A549 (cell line): ENCODE measurements at regions not wholly inside any gene's neighbourhood (a gene's known extent, or its start where the extent isn't known, plus 50 kb on each side); places are given as distances from the start of the nearest gene placed in this dataset.

Source experiments
- ATAC-seq, 2 experiments: fragments of 200-7000 bp in 1 of 2; fragments of >200 bp in 1 of 2; cut with Nextera tagmentation in 1 of 2; cut with Tn5 transposase in 1 of 2; 3 replicates each; pipeline versions ENCODE4 v1.8.0 to v1.9.1; 2018 to 2020; ENCODE audit warnings: mild to moderate bottlenecking in 1 of 2, moderate library complexity in 1 of 2
- CTCF ChIA-PET: fragments of 300-600 bp; sonication (Branson Sonifier 250); formaldehyde crosslinking; extraction: SDS; loops from one replicate; lab custom pipeline; 2021; ENCODE audit warnings: antibody characterized with exemption, inconsistent platforms; lab: Yijun Ruan, JAX
- POLR2A ChIA-PET: fragments of 350-600 bp; formaldehyde crosslinking; extraction: SDS; loops from one replicate; lab custom pipeline; 2021; ENCODE audit warnings: antibody characterized with exemption, inconsistent platforms; lab: Yijun Ruan, JAX
- DNase-seq, 2 experiments: peaks; one replicate each; pipeline versions ENCODE4 v3.0.0 to v3.0.0-alpha.2; 2011 to 2016; ENCODE audit warnings: low read depth in 1 of 2, low spot score in 1 of 2
- FAIRE-seq: peaks from 2 replicates; lab custom pipeline; 2011; peaks lifted over from hg19 to GRCh38; lab: Jason Lieb, UNC
- H3K27ac ChIP-seq, 2 experiments: fragments of >200 bp; sonication (Bioruptor Twin); formaldehyde crosslinking; 3 replicates each; pipeline ENCODE4 v1.5.1; 2016 to 2017
- H3K4me1 ChIP-seq: fragments of >200 bp; sonication (Bioruptor Twin); formaldehyde crosslinking; 3 replicates; pipeline ENCODE4 v1.6.1; 2016
- H3K4me2 ChIP-seq: fragments of >200 bp; sonication (Bioruptor Twin); formaldehyde crosslinking; 3 replicates; pipeline ENCODE4 v1.6.1; 2016
- H3K4me3 ChIP-seq: fragments of >200 bp; sonication (Bioruptor Twin); formaldehyde crosslinking; 3 replicates; pipeline ENCODE4 v1.5.1; 2016
- H3K9me3 ChIP-seq: fragments of >200 bp; sonication (Bioruptor Twin); formaldehyde crosslinking; 3 replicates; pipeline ENCODE4 v1.6.1; 2016
- BHLHE40 ChIP-seq: IDR thresholded peaks from 2 replicates; pipeline ENCODE4 v1.6.1; 2012; ENCODE audit warnings: low read depth, low read length, inconsistent platforms
- CHD4 ChIP-seq: fragments of 200-600 bp; sonication (generic); IDR thresholded peaks from 2 replicates; pipeline ENCODE4 v1.6.1; 2016; ENCODE audit warnings: antibody characterized with exemption, mild to moderate bottlenecking, borderline replicate concordance
- EHMT2 ChIP-seq: fragments of 200-600 bp; sonication (generic); IDR thresholded peaks from 2 replicates; pipeline ENCODE4 v1.6.1; 2016; ENCODE audit warnings: antibody characterized with exemption, low read depth, mild to moderate bottlenecking, moderate library complexity
- EP300 ChIP-seq, 2 experiments: fragments of >200 bp; sonication (Bioruptor Twin); formaldehyde crosslinking; IDR thresholded peaks; 2 replicates in 1 of 2; 3 replicates in 1 of 2; pipeline ENCODE4 v1.6.1; 2016 to 2017
- FOSL2 ChIP-seq, 2 experiments: fragments of 450-650 bp in 1 of 2; fragments of >200 bp in 1 of 2; sonication (Bioruptor Twin) in 1 of 2; formaldehyde crosslinking; IDR thresholded peaks; 2 replicates each; pipeline versions ENCODE4 v1.5.0 to v1.6.1; 2016 to 2020; ENCODE audit warnings: mild to moderate bottlenecking in 1 of 2, moderate library complexity in 1 of 2
- GATA3 ChIP-seq: IDR thresholded peaks from 2 replicates; pipeline ENCODE4 v1.6.1; 2012; ENCODE audit warnings: borderline replicate concordance
- HOXA7 ChIP-seq: fragments of 250-450 bp; sonication (Bioruptor Pico); IDR thresholded peaks from 2 replicates; pipeline ENCODE4 v1.5.0; 2020; ENCODE audit warnings: mild to moderate bottlenecking, moderate library complexity
- HOXB13 ChIP-seq: fragments of 250-450 bp; sonication (Bioruptor Pico); IDR thresholded peaks from 2 replicates; pipeline ENCODE4 v1.5.0; 2020; ENCODE audit warnings: low read depth, mild to moderate bottlenecking, moderate library complexity
- JUN ChIP-seq, 2 experiments: fragments of >200 bp; sonication (Bioruptor Twin); formaldehyde crosslinking; IDR thresholded peaks; 2 replicates in 1 of 2; 3 replicates in 1 of 2; pipeline ENCODE4 v1.6.1; 2016 to 2017
- JUNB ChIP-seq: fragments of >200 bp; sonication (Bioruptor Twin); formaldehyde crosslinking; IDR thresholded peaks from 2 replicates; pipeline ENCODE4 v1.6.1; 2016
- KDM1A ChIP-seq: fragments of 200-600 bp; sonication (generic); IDR thresholded peaks from 2 replicates; pipeline ENCODE4 v1.6.1; 2016; ENCODE audit warnings: low read depth, mild to moderate bottlenecking
- MAFK ChIP-seq: fragments of 450-650 bp; IDR thresholded peaks from 2 replicates; pipeline ENCODE4 v1.6.1; 2014; ENCODE audit not compliant: partially characterized antibody
- MYC ChIP-seq: IDR thresholded peaks from 2 replicates; pipeline ENCODE4 v1.6.1; 2012; ENCODE audit warnings: mild to moderate bottlenecking, inconsistent platforms, low read length, improper control_type of control experiment, borderline replicate concordance
- NPAS2 ChIP-seq: fragments of 250-450 bp; sonication (Bioruptor Pico); IDR thresholded peaks from 2 replicates; pipeline ENCODE4 v1.8.0; 2022; ENCODE audit warnings: mild to moderate bottlenecking, moderate library complexity, borderline replicate concordance
- NR3C1 ChIP-seq: fragments of >200 bp; sonication (Bioruptor Twin); formaldehyde crosslinking; IDR thresholded peaks from 3 replicates; pipeline ENCODE4 v1.6.1; 2017
- POLR2A ChIP-seq: IDR thresholded peaks from 2 replicates; pipeline ENCODE4 v1.6.1; 2012; ENCODE audit warnings: mild to moderate bottlenecking, low read length
- POLR2AphosphoS2 ChIP-seq: conservative IDR thresholded peaks from 2 replicates; pipeline ENCODE4 v1.6.1; 2012; ENCODE audit warnings: low read length, improper control_type of control experiment, inconsistent platforms
- RARB ChIP-seq: fragments of 250-450 bp; sonication (Bioruptor Pico); IDR thresholded peaks from 2 replicates; pipeline ENCODE4 v1.8.0; 2021; ENCODE audit warnings: mild to moderate bottlenecking, moderate library complexity
- SREBF2 ChIP-seq: fragments of 450-650 bp; IDR thresholded peaks from 2 replicates; pipeline ENCODE4 v1.6.1; 2014; ENCODE audit warnings: mild to moderate bottlenecking, moderate library complexity
- TFCP2L1 ChIP-seq: fragments of 250-450 bp; sonication (Bioruptor Pico); IDR thresholded peaks from 2 replicates; pipeline ENCODE4 v1.5.0; 2021; ENCODE audit warnings: mild to moderate bottlenecking
- ZC3H11A ChIP-seq: fragments of 450-650 bp; IDR thresholded peaks from 2 replicates; pipeline ENCODE4 v1.6.1; 2014; ENCODE audit warnings: antibody characterized with exemption, mild to moderate bottlenecking
- WGBS: methylation state at CpG from one replicate; pipeline ENCODE4 v1.1.6; 2017; ENCODE audit errors: missing lambda C conversion rate; 5-methylcytosine and 5-hydroxymethylcytosine counted together
- TF ChIP-seq, protein P1 (sequence below): fragments of 250-450 bp; sonication (Bioruptor Pico); IDR thresholded peaks from 2 replicates; pipeline ENCODE4 v1.5.0; 2021; ENCODE audit warnings: mild to moderate bottlenecking, moderate library complexity, borderline replicate concordance
- TF ChIP-seq, protein P2 (sequence below): fragments of 150-350 bp; IDR thresholded peaks from 2 replicates; pipeline ENCODE4 v1.6.1; 2014; ENCODE audit warnings: low read depth, mild to moderate bottlenecking, low read length
- TF ChIP-seq, protein P3 (sequence below): fragments of 200-600 bp; sonication (generic); IDR thresholded peaks from 2 replicates; pipeline ENCODE4 v1.6.1; 2016; ENCODE audit warnings: antibody characterized with exemption, mild to moderate bottlenecking, moderate library complexity
- TF ChIP-seq, protein P4 (sequence below): IDR thresholded peaks from 2 replicates; pipeline ENCODE4 v1.6.1; 2012
- TF ChIP-seq, protein P5 (sequence below): fragments of 450-650 bp; IDR thresholded peaks from 2 replicates; pipeline ENCODE4 v1.6.1; 2014; ENCODE audit warnings: antibody characterized with exemption
- TF ChIP-seq, protein P6 (sequence below): fragments of 250-450 bp; sonication (Bioruptor Pico); IDR thresholded peaks from 2 replicates; pipeline ENCODE4 v1.5.0; 2020; ENCODE audit warnings: low read depth, mild to moderate bottlenecking, moderate library complexity

DNA sequence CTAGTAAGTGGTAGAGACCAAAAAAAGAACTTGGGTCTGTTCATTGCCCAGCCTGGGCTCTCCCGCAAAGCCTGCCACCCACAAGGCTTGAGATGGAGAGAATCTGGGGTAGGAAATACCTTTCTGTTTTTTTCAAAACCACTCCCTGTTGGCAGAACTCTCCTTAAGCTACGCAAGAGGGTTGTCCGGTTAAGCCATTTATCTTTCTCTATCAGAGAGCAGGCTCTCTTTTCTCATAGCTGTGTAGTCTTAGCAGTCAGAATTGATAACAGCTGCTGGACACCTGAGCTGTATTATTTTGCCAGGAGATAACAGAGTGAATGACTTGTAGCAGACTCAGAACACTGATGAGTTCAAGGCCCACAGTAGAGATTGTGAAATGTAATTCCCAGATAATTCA lies 1088.1 kb downstream of the TSN start (continued):
- TF ChIP-seq NPAS2 (CRISPR knock-in tag), result no peak
- TF ChIP-seq, all 56 proteins: peak for 0

DNA sequence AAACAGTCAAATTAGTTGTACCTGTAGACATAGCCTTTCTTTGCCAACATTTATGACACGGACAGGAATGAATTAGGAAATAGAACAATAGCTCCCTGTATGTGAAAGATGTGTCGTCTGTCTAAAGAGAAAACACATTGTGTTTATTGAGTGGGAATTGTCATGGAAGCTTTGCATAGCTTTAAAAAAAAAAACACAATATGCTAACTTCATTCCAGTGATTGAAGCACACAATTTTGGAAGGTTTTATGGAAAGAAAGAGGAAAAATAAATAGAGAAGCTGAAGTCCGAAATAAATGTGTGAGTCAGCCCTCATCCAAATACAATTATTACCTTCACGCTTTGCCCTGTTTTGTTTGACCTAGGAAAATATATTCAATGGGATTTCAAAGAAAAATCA lies 1095.7 kb downstream of the TSN start:
- no peak overlapping the region for H3K4me2 ChIP-seq
- DNase-seq (no peak), ATAC-seq (no peak), FAIRE-seq (no peak)
- TF ChIP-seq CHD4 (no peak), MAFK (no peak), EHMT2 (no peak), FOSL2 (IDR thresholded peaks at IDR 0.05) (no peak), FOSL2 (CRISPR knock-in tag; IDR thresholded peaks at IDR 0.05) (no peak), KDM1A (no peak), JUNB (no peak), HOXA7 (CRISPR knock-in tag) (no peak), POLR2AphosphoS2 (no peak), MYC (no peak), GATA3 (no peak), SREBF2 (no peak), BHLHE40 (no peak), NR3C1 (no peak), ZC3H11A (no peak), TFCP2L1 (CRISPR knock-in tag) (no peak), POLR2A (no peak)
- TF ChIP-seq, protein P1, sequence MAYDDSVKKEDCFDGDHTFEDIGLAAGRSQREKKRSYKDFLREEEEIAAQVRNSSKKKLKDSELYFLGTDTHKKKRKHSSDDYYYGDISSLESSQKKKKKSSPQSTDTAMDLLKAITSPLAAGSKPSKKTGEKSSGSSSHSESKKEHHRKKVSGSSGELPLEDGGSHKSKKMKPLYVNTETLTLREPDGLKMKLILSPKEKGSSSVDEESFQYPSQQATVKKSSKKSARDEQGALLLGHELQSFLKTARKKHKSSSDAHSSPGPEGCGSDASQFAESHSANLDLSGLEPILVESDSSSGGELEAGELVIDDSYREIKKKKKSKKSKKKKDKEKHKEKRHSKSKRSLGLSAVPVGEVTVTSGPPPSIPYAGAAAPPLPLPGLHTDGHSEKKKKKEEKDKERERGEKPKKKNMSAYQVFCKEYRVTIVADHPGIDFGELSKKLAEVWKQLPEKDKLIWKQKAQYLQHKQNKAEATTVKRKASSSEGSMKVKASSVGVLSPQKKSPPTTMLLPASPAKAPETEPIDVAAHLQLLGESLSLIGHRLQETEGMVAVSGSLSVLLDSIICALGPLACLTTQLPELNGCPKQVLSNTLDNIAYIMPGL (CRISPR knock-in tag), result no peak
- TF ChIP-seq, protein P2, sequence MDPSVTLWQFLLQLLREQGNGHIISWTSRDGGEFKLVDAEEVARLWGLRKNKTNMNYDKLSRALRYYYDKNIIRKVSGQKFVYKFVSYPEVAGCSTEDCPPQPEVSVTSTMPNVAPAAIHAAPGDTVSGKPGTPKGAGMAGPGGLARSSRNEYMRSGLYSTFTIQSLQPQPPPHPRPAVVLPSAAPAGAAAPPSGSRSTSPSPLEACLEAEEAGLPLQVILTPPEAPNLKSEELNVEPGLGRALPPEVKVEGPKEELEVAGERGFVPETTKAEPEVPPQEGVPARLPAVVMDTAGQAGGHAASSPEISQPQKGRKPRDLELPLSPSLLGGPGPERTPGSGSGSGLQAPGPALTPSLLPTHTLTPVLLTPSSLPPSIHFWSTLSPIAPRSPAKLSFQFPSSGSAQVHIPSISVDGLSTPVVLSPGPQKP, result no peak
- TF ChIP-seq, protein P3, sequence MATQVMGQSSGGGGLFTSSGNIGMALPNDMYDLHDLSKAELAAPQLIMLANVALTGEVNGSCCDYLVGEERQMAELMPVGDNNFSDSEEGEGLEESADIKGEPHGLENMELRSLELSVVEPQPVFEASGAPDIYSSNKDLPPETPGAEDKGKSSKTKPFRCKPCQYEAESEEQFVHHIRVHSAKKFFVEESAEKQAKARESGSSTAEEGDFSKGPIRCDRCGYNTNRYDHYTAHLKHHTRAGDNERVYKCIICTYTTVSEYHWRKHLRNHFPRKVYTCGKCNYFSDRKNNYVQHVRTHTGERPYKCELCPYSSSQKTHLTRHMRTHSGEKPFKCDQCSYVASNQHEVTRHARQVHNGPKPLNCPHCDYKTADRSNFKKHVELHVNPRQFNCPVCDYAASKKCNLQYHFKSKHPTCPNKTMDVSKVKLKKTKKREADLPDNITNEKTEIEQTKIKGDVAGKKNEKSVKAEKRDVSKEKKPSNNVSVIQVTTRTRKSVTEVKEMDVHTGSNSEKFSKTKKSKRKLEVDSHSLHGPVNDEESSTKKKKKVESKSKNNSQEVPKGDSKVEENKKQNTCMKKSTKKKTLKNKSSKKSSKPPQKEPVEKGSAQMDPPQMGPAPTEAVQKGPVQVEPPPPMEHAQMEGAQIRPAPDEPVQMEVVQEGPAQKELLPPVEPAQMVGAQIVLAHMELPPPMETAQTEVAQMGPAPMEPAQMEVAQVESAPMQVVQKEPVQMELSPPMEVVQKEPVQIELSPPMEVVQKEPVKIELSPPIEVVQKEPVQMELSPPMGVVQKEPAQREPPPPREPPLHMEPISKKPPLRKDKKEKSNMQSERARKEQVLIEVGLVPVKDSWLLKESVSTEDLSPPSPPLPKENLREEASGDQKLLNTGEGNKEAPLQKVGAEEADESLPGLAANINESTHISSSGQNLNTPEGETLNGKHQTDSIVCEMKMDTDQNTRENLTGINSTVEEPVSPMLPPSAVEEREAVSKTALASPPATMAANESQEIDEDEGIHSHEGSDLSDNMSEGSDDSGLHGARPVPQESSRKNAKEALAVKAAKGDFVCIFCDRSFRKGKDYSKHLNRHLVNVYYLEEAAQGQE, result no peak
- no peak overlapping the region for H3K27ac ChIP-seq
- no peak overlapping the region for H3K4me3 ChIP-seq
- no peaks in the 10 kb centered on the region for H3K4me1 ChIP-seq
- H3K9me3 ChIP-seq, result no peaks in the 10 kb centered on the region
- CTCF ChIA-PET, result no interaction called here
- POLR2A ChIA-PET, result no interaction called here
- WGBS, result 5% methylated on average over 4 of the region's 4 CpGs

DNA sequence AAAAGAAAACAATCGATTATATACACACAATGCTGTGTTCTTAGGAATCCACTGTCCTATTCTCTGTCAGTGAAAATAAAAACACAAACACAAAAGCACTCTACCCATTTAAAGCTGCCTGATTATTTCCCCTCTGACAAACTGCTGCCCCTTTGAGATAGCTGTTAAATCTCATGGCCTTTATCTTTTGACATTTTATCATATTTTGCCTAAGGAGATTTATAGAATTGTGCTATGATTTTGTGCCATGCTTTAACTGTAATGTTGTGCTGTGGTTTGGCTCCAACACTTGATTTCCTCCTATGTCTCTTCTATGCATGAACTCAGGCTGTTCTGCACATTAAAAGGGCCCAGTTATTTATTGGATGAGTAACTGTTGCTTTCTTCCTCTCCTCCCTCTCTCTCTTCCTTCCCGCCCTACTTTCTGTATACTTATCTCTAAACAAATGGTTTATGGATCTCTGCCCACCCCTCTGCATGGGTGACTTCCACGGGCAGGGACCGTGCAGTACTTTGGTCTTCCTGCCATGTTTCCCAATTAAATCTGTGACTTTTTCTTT lies 1096.6 kb downstream of the TSN start:
- WGBS, result 0% methylated on average over 4 of the region's 4 CpGs
- no peak overlapping the region for H3K27ac ChIP-seq
- ChIA-PET POLR2A (no interaction called here), CTCF (no interaction called here)
- no peak overlapping the region for H3K4me3 ChIP-seq
- H3K4me1 ChIP-seq, result no peaks in the 10 kb centered on the region
- H3K4me2 ChIP-seq, result no peak overlapping the region
- ATAC-seq (no peak), DNase-seq (no peak), FAIRE-seq (no peak)
- H3K9me3 ChIP-seq, result no peaks in the 10 kb centered on the region
- no peak for TF ChIP-seq NPAS2 (CRISPR knock-in tag)
- TF ChIP-seq, protein P4, sequence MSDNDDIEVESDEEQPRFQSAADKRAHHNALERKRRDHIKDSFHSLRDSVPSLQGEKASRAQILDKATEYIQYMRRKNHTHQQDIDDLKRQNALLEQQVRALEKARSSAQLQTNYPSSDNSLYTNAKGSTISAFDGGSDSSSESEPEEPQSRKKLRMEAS, result no peak
- TF ChIP-seq NR3C1, result no peak
- TF ChIP-seq JUN (IDR thresholded peaks at IDR 0.05), result no peak
- no peak for TF ChIP-seq CHD4
- no peak for TF ChIP-seq RARB (CRISPR knock-in tag)
- TF ChIP-seq, protein P5, sequence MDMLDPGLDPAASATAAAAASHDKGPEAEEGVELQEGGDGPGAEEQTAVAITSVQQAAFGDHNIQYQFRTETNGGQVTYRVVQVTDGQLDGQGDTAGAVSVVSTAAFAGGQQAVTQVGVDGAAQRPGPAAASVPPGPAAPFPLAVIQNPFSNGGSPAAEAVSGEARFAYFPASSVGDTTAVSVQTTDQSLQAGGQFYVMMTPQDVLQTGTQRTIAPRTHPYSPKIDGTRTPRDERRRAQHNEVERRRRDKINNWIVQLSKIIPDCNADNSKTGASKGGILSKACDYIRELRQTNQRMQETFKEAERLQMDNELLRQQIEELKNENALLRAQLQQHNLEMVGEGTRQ, result no peak
- no peak for TF ChIP-seq HOXB13 (CRISPR knock-in tag)
- TF ChIP-seq JUNB, result no peak
- TF ChIP-seq GATA3, result no peak
- TF ChIP-seq EP300 (IDR thresholded peaks at IDR 0.05), result no peak
- TF ChIP-seq, protein P6, sequence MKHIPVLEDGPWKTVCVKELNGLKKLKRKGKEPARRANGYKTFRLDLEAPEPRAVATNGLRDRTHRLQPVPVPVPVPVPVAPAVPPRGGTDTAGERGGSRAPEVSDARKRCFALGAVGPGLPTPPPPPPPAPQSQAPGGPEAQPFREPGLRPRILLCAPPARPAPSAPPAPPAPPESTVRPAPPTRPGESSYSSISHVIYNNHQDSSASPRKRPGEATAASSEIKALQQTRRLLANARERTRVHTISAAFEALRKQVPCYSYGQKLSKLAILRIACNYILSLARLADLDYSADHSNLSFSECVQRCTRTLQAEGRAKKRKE (CRISPR knock-in tag), result no peak
- no peak for TF ChIP-seq TFCP2L1 (CRISPR knock-in tag)
